HepG2 (cell line): ENCODE measurements at regions not wholly inside any gene's neighbourhood (a gene's known extent, or its start where the extent isn't known, plus 50 kb on each side); places are given as distances from the start of the nearest gene placed in this dataset.
"Not testable (repeated sequence)": the region's sequence is repeated elsewhere in the genome, so short reads cannot be mapped to it uniquely, and the experiment has no call there.

Source experiments
- ATAD3A ChIP-seq: sonication (generic); formaldehyde crosslinking; IDR thresholded peaks from 2 replicates; pipeline ENCODE4 v1.4.0; 2020; ENCODE audit warnings: missing genetic modification reagents
- CTCF ChIP-seq: sonication (generic); formaldehyde crosslinking; IDR thresholded peaks from 2 replicates; pipeline ENCODE4 v1.5.0; 2020; ENCODE audit warnings: mild to moderate bottlenecking, missing genetic modification reagents, moderate library complexity
- EP300 ChIP-seq, 3 experiments: sonication (generic) in 1 of 3; formaldehyde crosslinking in 1 of 3; IDR thresholded peaks; 2 replicates each; pipeline versions ENCODE4 v1.5.1 to v1.6.1; 2011 to 2020; ENCODE audit warnings: low read depth in 2 of 3, low read length in 2 of 3, borderline replicate concordance in 1 of 3, improper control_type of control experiment in 1 of 3, mild to moderate bottlenecking in 1 of 3, missing genetic modification reagents in 1 of 3, moderate library complexity in 1 of 3
- FOXJ3 ChIP-seq: sonication (generic); formaldehyde crosslinking; IDR thresholded peaks from 2 replicates; pipeline ENCODE4 v1.4.0; 2020; ENCODE audit warnings: missing genetic modification reagents, mild to moderate bottlenecking, borderline replicate concordance
- FOXM1 ChIP-seq: sonication (generic); formaldehyde crosslinking; IDR thresholded peaks from 2 replicates; pipeline ENCODE4 v1.5.0; 2020; ENCODE audit warnings: missing genetic modification reagents
- HDAC2 ChIP-seq: sonication (generic); formaldehyde crosslinking; IDR thresholded peaks from 2 replicates; pipeline ENCODE4 v1.4.0; 2020; ENCODE audit warnings: missing genetic modification reagents
- KAT7 ChIP-seq: IDR thresholded peaks from 2 replicates; pipeline ENCODE4 v1.6.1; 2018; ENCODE audit warnings: borderline replicate concordance, missing compliant biosample characterization
- MED1 ChIP-seq: sonication (generic); formaldehyde crosslinking; IDR thresholded peaks from 2 replicates; pipeline ENCODE4 v1.4.0; 2020; ENCODE audit warnings: missing genetic modification reagents
- MLX ChIP-seq: IDR thresholded peaks from 2 replicates; pipeline ENCODE4 v1.6.1; 2016
- NR2F2 ChIP-seq: IDR thresholded peaks from 2 replicates; pipeline ENCODE4 v1.6.1; 2012; ENCODE audit warnings: low read depth, inconsistent platforms, borderline replicate concordance
- ZNF30 ChIP-seq: sonication (generic); formaldehyde crosslinking; IDR thresholded peaks from 2 replicates; pipeline ENCODE4 v1.5.0; 2020; ENCODE audit warnings: mild to moderate bottlenecking, missing genetic modification reagents
- ZNF687 ChIP-seq: sonication (generic); formaldehyde crosslinking; IDR thresholded peaks from 2 replicates; pipeline ENCODE4 v1.5.1; 2020; ENCODE audit warnings: mild to moderate bottlenecking, missing genetic modification reagents, moderate library complexity

GRCh38 chr5:17066026-17066425, 129.9 kb upstream of the MYO10 start:
- not testable (repeated sequence) for TF ChIP-seq ZNF30; FOXJ3 (CRISPR knock-in tag); EP300 (IDR thresholded peaks at IDR 0.05; ENCODE audit: low read depth in 2 of 2, low read length in 2 of 2); EP300 (CRISPR knock-in tag; IDR thresholded peaks at IDR 0.05; ENCODE audit: borderline replicate concordance); CTCF; NR2F2; ZNF687 (CRISPR knock-in tag); MED1 (CRISPR knock-in tag); MLX; FOXM1 (CRISPR knock-in tag); KAT7; HDAC2; ATAD3A (CRISPR knock-in tag)
